Activated CD4-positive, alpha-beta T cell treated with anti-CD3 and anti-CD28 coated beads, Interleukin-2, amount 10 ng/mL, durations not matched to agents 24 days and 14 days (primary cell): ENCODE measurements at regions not wholly inside any gene's neighbourhood (a gene's known extent, or its start where the extent isn't known, plus 50 kb on each side); places are given as distances from the start of the nearest gene placed in this dataset.
"Not testable (repeated sequence)": the region's sequence is repeated elsewhere in the genome, so short reads cannot be mapped to it uniquely, and the experiment has no call there.

Source experiments
- DNase-seq: peaks from one replicate; pipeline ENCODE4 v3.0.0; 2022
- H3K27ac Mint-ChIP-seq: one replicate; pipeline ENCODE4 v1.8.0; 2022; ENCODE audit warnings: mild to moderate bottlenecking, mixed read lengths
- H3K27me3 Mint-ChIP-seq: one replicate; pipeline ENCODE4 v1.8.0; 2022; ENCODE audit warnings: mixed read lengths
- H3K36me3 Mint-ChIP-seq: one replicate; pipeline ENCODE4 v1.8.0; 2022; ENCODE audit warnings: low read depth, mild to moderate bottlenecking, mixed read lengths
- H3K4me1 Mint-ChIP-seq: one replicate; pipeline ENCODE4 v1.8.0; 2021; ENCODE audit warnings: mixed read lengths
- H3K4me3 Mint-ChIP-seq: one replicate; pipeline ENCODE4 v1.8.0; 2022; ENCODE audit warnings: mild to moderate bottlenecking, moderate library complexity, mixed read lengths
- H3K9me3 Mint-ChIP-seq: one replicate; pipeline ENCODE4 v1.8.0; 2021; ENCODE audit warnings: mixed read lengths
- intact Hi-C: fragments of 100-400 bp; cut with micrococcal nuclease; formaldehyde crosslinking; loops from one replicate; pipeline ENCODE4 v1.15.1; 2023

- H3K4me1 Mint-ChIP-seq: no peaks in the 10 kb centered on the region
- intact Hi-C loops: no loop called here
- no peaks in the 10 kb centered on the region for H3K9me3 Mint-ChIP-seq
- H3K4me3 Mint-ChIP-seq: no peak overlapping the region
- no peaks in the 10 kb centered on the region for H3K27me3 Mint-ChIP-seq
- no peaks in the 10 kb centered on the region for H3K36me3 Mint-ChIP-seq
- no peak overlapping the region for H3K27ac Mint-ChIP-seq
- no peak for DNase-seq
Observed at GRCh38 chrX:137215467-137215866, 181.7 kb upstream of the GPR101 start.

- H3K9me3 Mint-ChIP-seq: peaks cover 4% of the 10 kb centered on the region
- intact Hi-C loops: no loop called here
- H3K4me1 Mint-ChIP-seq: no peaks in the 10 kb centered on the region
- H3K4me3 Mint-ChIP-seq: no peak overlapping the region
- H3K27ac Mint-ChIP-seq: no peak overlapping the region
- H3K27me3 Mint-ChIP-seq: no peaks in the 10 kb centered on the region
- no peaks in the 10 kb centered on the region for H3K36me3 Mint-ChIP-seq
- DNase-seq: no peak
Observed at GRCh38 chrX:137212078-137212632, 178.4 kb upstream of the GPR101 start.

- no peak for DNase-seq
- Mint-ChIP-seq H3K27me3 (peaks cover 2% of the 10 kb centered on the region), H3K9me3 (no peaks in the 10 kb centered on the region), H3K36me3 (no peaks in the 10 kb centered on the region), H3K4me1 (no peaks in the 10 kb centered on the region), H3K4me3 (no peak overlapping the region), H3K27ac (no peak overlapping the region)
- intact Hi-C loops: no loop called here
Observed at GRCh38 chrX:137198040-137198439, 164.2 kb upstream of the GPR101 start.

GRCh38 chrX:137195991-137196390 is 162.2 kb upstream of the GPR101 start:
- Mint-ChIP-seq H3K4me1 (no peaks in the 10 kb centered on the region), H3K27ac (no peak overlapping the region), H3K36me3 (no peaks in the 10 kb centered on the region), H3K4me3 (no peak overlapping the region), H3K27me3 (peaks cover 2% of the 10 kb centered on the region), H3K9me3 (no peaks in the 10 kb centered on the region)
- no peak for DNase-seq
- intact Hi-C loops: no loop called here

- no peak for DNase-seq
- H3K36me3 Mint-ChIP-seq: no peaks in the 10 kb centered on the region
- no peaks in the 10 kb centered on the region for H3K9me3 Mint-ChIP-seq
- no peak overlapping the region for H3K4me3 Mint-ChIP-seq
- intact Hi-C loops: no loop called here
- no peak overlapping the region for H3K27ac Mint-ChIP-seq
- no peaks in the 10 kb centered on the region for H3K4me1 Mint-ChIP-seq
- H3K27me3 Mint-ChIP-seq: peaks cover 2% of the 10 kb centered on the region
Observed at GRCh38 chrX:137195296-137195695, 161.5 kb upstream of the GPR101 start.

GRCh38 chrX:137194164-137194563 is 160.4 kb upstream of the GPR101 start:
- DNase-seq: peak; percentile 72
- no peaks in the 10 kb centered on the region for H3K4me1 Mint-ChIP-seq

GRCh38 chrX:137187540-137187939 is 153.7 kb upstream of the GPR101 start:
- no peaks in the 10 kb centered on the region for H3K4me1 Mint-ChIP-seq
- no peak overlapping the region for H3K27ac Mint-ChIP-seq
- H3K36me3 Mint-ChIP-seq: no peaks in the 10 kb centered on the region
- H3K27me3 Mint-ChIP-seq: no peaks in the 10 kb centered on the region
- intact Hi-C loops: no loop called here
- no peak overlapping the region for H3K4me3 Mint-ChIP-seq
- no peak for DNase-seq
- H3K9me3 Mint-ChIP-seq: no peaks in the 10 kb centered on the region

More at GRCh38 chrX:137194164-137194563, 160.4 kb upstream of the GPR101 start:
- H3K27ac Mint-ChIP-seq: no peak overlapping the region
- peaks cover 2% of the 10 kb centered on the region for H3K27me3 Mint-ChIP-seq
- intact Hi-C loops: loop anchor here (1.0 kb wide), 1 partner anchor 239 kb away; no protein-coding TSS in a partner anchor
- no peaks in the 10 kb centered on the region for H3K9me3 Mint-ChIP-seq
- H3K4me3 Mint-ChIP-seq: no peak overlapping the region
- no peaks in the 10 kb centered on the region for H3K36me3 Mint-ChIP-seq

- Mint-ChIP-seq H3K9me3 (no peaks in the 10 kb centered on the region), H3K27me3 (peaks cover 7% of the 10 kb centered on the region), H3K4me1 (no peaks in the 10 kb centered on the region), H3K36me3 (no peaks in the 10 kb centered on the region), H3K4me3 (no peak overlapping the region), H3K27ac (no peak overlapping the region)
- no peak for DNase-seq
- intact Hi-C loops: no loop called here
Observed at GRCh38 chrX:137178392-137178791, 144.6 kb upstream of the GPR101 start.

- no peaks in the 10 kb centered on the region for H3K9me3 Mint-ChIP-seq
Observed at GRCh38 chrX:137172317-137172948, 138.6 kb upstream of the GPR101 start.

GRCh38 chrX:137171626-137172025 is 137.8 kb upstream of the GPR101 start:
- Mint-ChIP-seq H3K4me1 (peaks cover 4% of the 10 kb centered on the region), H3K27me3 (peaks cover 3% of the 10 kb centered on the region), H3K4me3 (no peak overlapping the region), H3K27ac (no peak overlapping the region), H3K9me3 (no peaks in the 10 kb centered on the region), H3K36me3 (no peaks in the 10 kb centered on the region)
- DNase-seq: no peak
- intact Hi-C loops: no loop called here

More at GRCh38 chrX:137172317-137172948, 138.6 kb upstream of the GPR101 start:
- Mint-ChIP-seq H3K4me1 (peaks cover 4% of the 10 kb centered on the region), H3K4me3 (no peak overlapping the region), H3K36me3 (no peaks in the 10 kb centered on the region), H3K27ac (no peak overlapping the region), H3K27me3 (peaks cover 3% of the 10 kb centered on the region)
- DNase-seq: no peak
- intact Hi-C loops: no loop called here

- H3K9me3 Mint-ChIP-seq: no peaks in the 10 kb centered on the region
- H3K27me3 Mint-ChIP-seq: peaks cover 3% of the 10 kb centered on the region
- no peaks in the 10 kb centered on the region for H3K4me1 Mint-ChIP-seq
- H3K4me3 Mint-ChIP-seq: no peak overlapping the region
- H3K27ac Mint-ChIP-seq: no peak overlapping the region
- no peaks in the 10 kb centered on the region for H3K36me3 Mint-ChIP-seq
- intact Hi-C loops: no loop called here
- no peak for DNase-seq
Observed at GRCh38 chrX:137166591-137166990, 132.8 kb upstream of the GPR101 start.

- H3K4me1 Mint-ChIP-seq: no peaks in the 10 kb centered on the region
- DNase-seq: no peak
- no peaks in the 10 kb centered on the region for H3K27me3 Mint-ChIP-seq
- H3K27ac Mint-ChIP-seq: no peak overlapping the region
- H3K9me3 Mint-ChIP-seq: no peaks in the 10 kb centered on the region
- H3K36me3 Mint-ChIP-seq: no peaks in the 10 kb centered on the region
- H3K4me3 Mint-ChIP-seq: no peak overlapping the region
- intact Hi-C loops: no loop called here
Observed at GRCh38 chrX:137164329-137164728, 130.5 kb upstream of the GPR101 start.

GRCh38 chrX:137151403-137151802 is 117.6 kb upstream of the GPR101 start:
- Mint-ChIP-seq H3K4me3 (no peak overlapping the region), H3K27me3 (peaks cover 8% of the 10 kb centered on the region), H3K9me3 (no peaks in the 10 kb centered on the region), H3K36me3 (no peaks in the 10 kb centered on the region), H3K4me1 (no peaks in the 10 kb centered on the region), H3K27ac (no peak overlapping the region)
- no peak for DNase-seq
- intact Hi-C loops: no loop called here

GRCh38 chrX:137143864-137144263 is 110.1 kb upstream of the GPR101 start:
- no peak overlapping the region for H3K4me3 Mint-ChIP-seq
- H3K36me3 Mint-ChIP-seq: no peaks in the 10 kb centered on the region
- no peaks in the 10 kb centered on the region for H3K9me3 Mint-ChIP-seq
- intact Hi-C loops: no loop called here
- H3K4me1 Mint-ChIP-seq: no peaks in the 10 kb centered on the region
- no peak overlapping the region for H3K27ac Mint-ChIP-seq
- DNase-seq: no peak
- H3K27me3 Mint-ChIP-seq: no peaks in the 10 kb centered on the region

GRCh38 chrX:137122651-137123050 is 88.9 kb upstream of the GPR101 start:
- H3K4me1 Mint-ChIP-seq, H3K27me3 Mint-ChIP-seq, H3K36me3 Mint-ChIP-seq, DNase-seq, H3K27ac Mint-ChIP-seq, intact Hi-C loops, H3K9me3 Mint-ChIP-seq, H3K4me3 Mint-ChIP-seq: not testable (repeated sequence)
